HFF-Myc (cell line): ENCODE measurements at regions not wholly inside any gene's neighbourhood (a gene's known extent, or its start where the extent isn't known, plus 50 kb on each side); places are given as distances from the start of the nearest gene placed in this dataset.

Experiments used
- DNase-seq: peaks from one replicate; pipeline ENCODE4 v3.0.0-alpha.2; 2011; ENCODE audit warnings: low read depth; ENCODE audit errors: extremely low read depth
- H3K4me3 ChIP-seq: replicated peaks from 2 replicates; pipeline ENCODE4 v1.5.1; 2011; ENCODE audit warnings: low read depth, mild to moderate bottlenecking, control low read depth, low read length
- TF ChIP-seq, protein P1 (sequence below): IDR thresholded peaks from 2 replicates; pipeline ENCODE4 v1.5.1; 2012; ENCODE audit warnings: mild to moderate bottlenecking, low read depth, low read length, control low read depth; ENCODE audit errors: missing control alignments

DNA sequence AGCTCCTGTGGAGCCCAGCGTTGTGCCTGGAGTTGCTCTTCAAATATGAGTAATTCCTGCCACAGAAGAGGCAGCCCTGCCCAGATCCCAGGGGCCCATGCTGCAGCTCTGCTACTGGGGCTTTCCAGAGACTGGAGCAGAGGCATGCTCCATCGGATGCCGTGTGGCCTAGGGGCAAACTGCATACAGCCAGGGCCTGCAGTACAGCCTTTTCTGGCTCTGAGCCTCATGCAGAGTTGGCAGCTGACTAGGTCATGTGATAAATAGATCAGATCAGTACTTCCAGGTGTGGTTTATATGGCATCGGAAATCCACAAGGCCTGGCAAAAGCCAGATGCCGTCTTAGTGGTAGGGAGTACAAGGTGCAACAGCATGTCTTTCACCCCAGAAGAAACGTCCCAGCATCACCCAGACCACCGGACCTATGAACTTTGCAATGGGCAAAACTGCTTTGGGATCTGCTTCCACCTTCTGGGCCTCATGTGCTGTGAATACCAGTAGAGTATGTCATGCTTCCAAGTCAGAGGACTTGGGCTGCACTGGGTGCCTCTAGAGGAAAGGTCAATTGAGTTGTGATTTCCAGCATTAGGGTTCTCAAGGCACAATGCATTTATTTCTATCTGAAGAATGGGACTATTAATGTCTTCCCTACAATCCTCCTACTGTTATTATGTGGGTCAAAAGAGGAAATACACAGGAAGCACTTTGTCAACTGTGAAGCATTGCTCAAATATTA is 250.7 kb upstream of the ZNF32 start:
- no peak overlapping the region for H3K4me3 ChIP-seq
- DNase-seq: no peak

DNA sequence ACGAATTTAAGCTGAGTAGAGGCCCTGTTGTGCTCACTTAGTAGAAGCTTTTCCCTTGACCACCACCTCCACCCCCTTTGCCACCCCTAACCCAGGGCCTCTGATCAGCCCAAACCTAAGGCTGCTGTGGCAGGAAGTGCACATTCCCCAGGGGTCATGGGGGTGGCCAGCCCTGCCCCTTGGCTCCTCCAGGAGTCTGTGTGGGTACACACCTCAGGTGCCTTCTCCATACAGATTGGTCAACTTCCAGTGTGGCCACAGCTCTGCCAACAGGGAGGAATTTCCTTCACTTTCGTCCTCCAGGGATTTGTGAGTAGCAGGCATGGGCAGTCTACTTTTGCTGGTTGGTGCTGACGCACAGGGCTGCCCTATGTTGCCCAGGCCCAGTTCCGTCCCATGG is 249.9 kb upstream of the ZNF32 start:
- TF ChIP-seq, protein P1, sequence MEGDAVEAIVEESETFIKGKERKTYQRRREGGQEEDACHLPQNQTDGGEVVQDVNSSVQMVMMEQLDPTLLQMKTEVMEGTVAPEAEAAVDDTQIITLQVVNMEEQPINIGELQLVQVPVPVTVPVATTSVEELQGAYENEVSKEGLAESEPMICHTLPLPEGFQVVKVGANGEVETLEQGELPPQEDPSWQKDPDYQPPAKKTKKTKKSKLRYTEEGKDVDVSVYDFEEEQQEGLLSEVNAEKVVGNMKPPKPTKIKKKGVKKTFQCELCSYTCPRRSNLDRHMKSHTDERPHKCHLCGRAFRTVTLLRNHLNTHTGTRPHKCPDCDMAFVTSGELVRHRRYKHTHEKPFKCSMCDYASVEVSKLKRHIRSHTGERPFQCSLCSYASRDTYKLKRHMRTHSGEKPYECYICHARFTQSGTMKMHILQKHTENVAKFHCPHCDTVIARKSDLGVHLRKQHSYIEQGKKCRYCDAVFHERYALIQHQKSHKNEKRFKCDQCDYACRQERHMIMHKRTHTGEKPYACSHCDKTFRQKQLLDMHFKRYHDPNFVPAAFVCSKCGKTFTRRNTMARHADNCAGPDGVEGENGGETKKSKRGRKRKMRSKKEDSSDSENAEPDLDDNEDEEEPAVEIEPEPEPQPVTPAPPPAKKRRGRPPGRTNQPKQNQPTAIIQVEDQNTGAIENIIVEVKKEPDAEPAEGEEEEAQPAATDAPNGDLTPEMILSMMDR: no peak
- no peak overlapping the region for H3K4me3 ChIP-seq
- DNase-seq: no peak

More for the DNA sequence above, 250.7 kb upstream of the ZNF32 start:
- TF ChIP-seq, protein P1: no peak

DNA sequence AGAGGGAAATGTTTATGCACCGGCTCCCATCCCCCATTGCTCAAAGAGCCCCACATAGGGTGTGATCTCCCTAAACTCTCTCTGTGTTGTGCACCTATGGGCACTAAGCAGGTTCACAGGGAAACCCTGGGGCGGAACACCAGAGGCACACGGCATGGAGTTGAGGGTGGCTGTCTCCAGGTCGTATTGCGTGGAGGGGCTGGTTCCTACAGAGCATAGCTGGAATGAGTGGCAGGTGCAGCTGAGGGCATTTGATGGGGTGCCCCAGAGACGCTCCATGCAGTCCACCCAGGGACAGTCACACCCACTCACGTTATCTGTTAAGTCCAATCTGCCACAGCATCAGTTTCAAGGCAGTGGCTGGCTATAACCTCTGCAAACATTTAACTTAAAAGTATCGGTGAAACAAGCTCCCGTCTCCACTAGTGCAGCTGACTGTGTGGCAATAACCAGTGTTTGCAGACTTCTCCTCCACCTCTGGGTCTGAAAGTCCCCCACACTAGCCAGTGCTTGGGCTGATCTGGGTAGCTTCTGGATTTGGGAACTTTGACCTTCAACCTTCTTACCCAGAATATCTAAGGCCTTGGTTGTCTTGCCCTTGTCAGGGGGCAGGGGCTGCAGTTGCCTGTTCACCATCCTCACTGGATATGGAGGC is 249.2 kb upstream of the ZNF32 start:
- DNase-seq: no peak
- H3K4me3 ChIP-seq: no peak overlapping the region
- TF ChIP-seq, protein P1: no peak

DNA sequence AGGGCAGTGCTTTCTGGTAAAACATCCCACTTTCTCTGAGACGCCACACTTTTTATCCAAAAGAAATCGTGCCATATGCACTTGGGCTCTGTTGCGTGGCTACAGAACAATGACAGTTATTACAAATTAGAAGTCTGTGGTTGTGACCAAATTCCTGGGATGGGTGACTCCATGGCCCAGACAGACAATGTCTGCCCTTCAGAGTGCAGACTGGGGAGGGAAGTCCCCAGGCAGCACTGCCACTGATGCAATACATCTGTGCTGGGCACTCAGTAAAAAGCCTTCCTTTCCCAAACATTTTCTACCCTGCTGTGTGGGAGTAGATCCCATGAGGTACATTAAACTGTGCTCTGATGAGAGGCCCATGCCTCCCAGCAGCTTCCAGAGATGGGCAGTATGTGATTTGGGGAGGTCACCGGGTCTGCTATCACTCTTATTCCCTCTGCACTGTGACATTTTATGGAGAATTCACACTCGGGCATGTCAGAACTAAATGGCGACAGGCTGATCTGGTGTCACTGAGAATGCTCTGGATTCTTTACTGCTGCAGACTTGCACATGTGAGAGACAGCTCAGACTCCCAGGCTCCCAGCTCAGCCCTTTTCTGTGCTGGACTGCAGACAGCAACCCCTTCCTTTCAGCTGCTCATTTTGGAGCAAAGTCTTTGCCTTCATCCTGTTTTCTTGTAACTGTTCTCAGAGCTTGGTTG is 243.5 kb upstream of the ZNF32 start:
- no peak overlapping the region for H3K4me3 ChIP-seq
- no peak for DNase-seq
- TF ChIP-seq, protein P1: no peak

DNA sequence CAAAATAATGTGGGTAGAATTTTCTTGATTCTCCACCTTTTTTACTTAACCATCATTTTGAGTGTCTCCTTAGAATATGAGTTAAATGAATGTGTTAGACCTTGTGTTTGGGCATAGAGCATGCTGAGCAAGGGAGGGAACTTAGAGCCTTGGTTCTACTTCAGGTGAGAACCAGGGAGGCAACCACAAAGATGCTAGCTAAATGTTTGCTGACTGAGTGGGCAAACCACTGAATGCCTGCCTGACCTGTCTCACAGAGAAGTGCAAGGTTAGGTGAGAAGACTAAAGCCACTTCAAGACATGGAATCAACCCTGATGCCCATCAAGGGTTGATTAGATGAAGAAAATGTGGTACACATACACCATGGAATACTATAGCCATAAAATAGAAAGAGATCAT is 242.6 kb upstream of the ZNF32 start:
- no peak for DNase-seq
- no peak overlapping the region for H3K4me3 ChIP-seq
- TF ChIP-seq, protein P1: no peak

DNA sequence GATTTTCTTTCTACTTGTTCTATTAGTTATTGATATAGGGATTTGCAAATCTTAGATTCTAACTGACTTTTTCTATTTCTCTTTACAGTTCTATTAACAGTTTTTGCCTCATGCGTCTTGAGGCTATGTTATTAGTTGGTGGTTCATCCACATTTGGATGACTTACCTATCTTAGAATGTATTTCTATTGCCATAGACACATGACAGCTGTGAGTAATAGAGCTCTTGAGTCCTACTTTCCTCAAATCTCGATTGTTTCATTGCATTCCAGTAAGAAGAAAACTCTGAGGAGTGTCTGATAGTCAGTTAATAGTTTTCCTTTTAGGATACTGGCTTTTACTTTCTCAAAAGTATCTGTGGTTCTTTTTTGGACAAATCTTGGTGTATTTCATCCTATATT is 241.4 kb upstream of the ZNF32 start:
- TF ChIP-seq, protein P1: no peak
- DNase-seq: no peak
- no peak overlapping the region for H3K4me3 ChIP-seq
